HepG2 (cell line): ENCODE measurements at regions not wholly inside any gene's neighbourhood (a gene's known extent, or its start where the extent isn't known, plus 50 kb on each side); places are given as distances from the start of the nearest gene placed in this dataset.
A peak's percentile ranks its signal among the peaks of the same experiment; 100 is the strongest.

Experiments
- ARID4A ChIP-seq: sonication (generic); formaldehyde crosslinking; IDR thresholded peaks from 2 replicates; pipeline ENCODE4 v1.5.0; 2020; ENCODE audit warnings: mild to moderate bottlenecking, missing genetic modification reagents, borderline replicate concordance
- CHD4 ChIP-seq: fragments of 200-600 bp; sonication (generic); IDR thresholded peaks from 2 replicates; pipeline ENCODE4 v1.7.0; 2017; ENCODE audit warnings: mild to moderate bottlenecking, low read length, borderline replicate concordance
- MAX ChIP-seq: IDR thresholded peaks from 2 replicates; pipeline ENCODE4 v1.6.1; 2012; ENCODE audit warnings: inconsistent platforms
- MAZ ChIP-seq, 2 experiments: sonication (generic) in 1 of 2; formaldehyde crosslinking in 1 of 2; IDR thresholded peaks; 2 replicates each; pipeline versions ENCODE4 v1.5.0 to v1.6.1; 2012 to 2020; ENCODE audit warnings: low read depth in 2 of 2, mild to moderate bottlenecking in 2 of 2, borderline replicate concordance in 1 of 2, improper control_type of control experiment in 1 of 2, low read length in 1 of 2, missing genetic modification reagents in 1 of 2, moderate library complexity in 1 of 2
- MED13 ChIP-seq: sonication (generic); formaldehyde crosslinking; IDR thresholded peaks from 2 replicates; pipeline ENCODE4 v1.5.0; 2020; ENCODE audit warnings: missing genetic modification reagents
- MED8 ChIP-seq: sonication (generic); formaldehyde crosslinking; IDR thresholded peaks from 2 replicates; pipeline ENCODE4 v1.8.1; 2023; ENCODE audit warnings: mild to moderate bottlenecking, missing genetic modification reagents; ENCODE audit not compliant: insufficient replicate concordance
- POLR2AphosphoS5 ChIP-seq: IDR thresholded peaks from 2 replicates; pipeline ENCODE4 v1.6.1; 2012; ENCODE audit warnings: low read depth, low read length
- RBM39 ChIP-seq: fragments of 200-400 bp; formaldehyde crosslinking; IDR thresholded peaks from one replicate; pipeline ENCODE4 v1.6.1; 2018; ENCODE audit warnings: antibody characterized with exemption, mild to moderate bottlenecking, low read depth, low read length; ENCODE audit not compliant: poor library complexity, severe bottlenecking
- SNAPC2 ChIP-seq: sonication (generic); formaldehyde crosslinking; IDR thresholded peaks from 2 replicates; pipeline ENCODE4 v1.8.1; 2022; ENCODE audit warnings: mild to moderate bottlenecking, missing genetic modification reagents
- SNAPC5 ChIP-seq: sonication (generic); formaldehyde crosslinking; IDR thresholded peaks from 2 replicates; pipeline ENCODE4 v1.8.1; 2023; ENCODE audit warnings: mild to moderate bottlenecking, missing genetic modification reagents, borderline replicate concordance
- SOX6 ChIP-seq, 2 experiments: fragments of 450-650 bp in 1 of 2; sonication (generic) in 1 of 2; formaldehyde crosslinking in 1 of 2; IDR thresholded peaks; 2 replicates each; pipeline versions ENCODE4 v1.4.0 to v1.6.1; 2017 to 2020; ENCODE audit warnings: antibody characterized with exemption in 1 of 2, mild to moderate bottlenecking in 1 of 2, missing genetic modification reagents in 1 of 2
- ZMYM4 ChIP-seq: sonication (generic); formaldehyde crosslinking; IDR thresholded peaks from 2 replicates; pipeline ENCODE4 v1.8.1; 2023; ENCODE audit warnings: mild to moderate bottlenecking, missing genetic modification reagents
- ZNF296 ChIP-seq: sonication (generic); formaldehyde crosslinking; conservative IDR thresholded peaks from 2 replicates; pipeline ENCODE4 v1.5.0; 2020; ENCODE audit warnings: mild to moderate bottlenecking, missing genetic modification reagents
- ZNF672 ChIP-seq: sonication (generic); formaldehyde crosslinking; IDR thresholded peaks from 2 replicates; pipeline ENCODE4 v1.8.1; 2022; ENCODE audit warnings: missing genetic modification reagents
- ZNF687 ChIP-seq: sonication (generic); formaldehyde crosslinking; IDR thresholded peaks from 2 replicates; pipeline ENCODE4 v1.5.1; 2020; ENCODE audit warnings: mild to moderate bottlenecking, missing genetic modification reagents, moderate library complexity

GRCh38 chr1:147084273-147085096 lies 87.8 kb downstream of the PRKAB2 start (continued):
- TF ChIP-seq SOX6 (IDR thresholded peaks at IDR 0.05), result no peak
- peak; percentile 54 for TF ChIP-seq SOX6 (CRISPR knock-in tag; IDR thresholded peaks at IDR 0.05)
- TF ChIP-seq ZNF687 (CRISPR knock-in tag), result peak; percentile 68
- peak; percentile 77 for TF ChIP-seq MED8 (CRISPR knock-in tag)
- TF ChIP-seq CHD4, result no peak
- peak; percentile 71 for TF ChIP-seq MAX
- peak; percentile 99 for TF ChIP-seq SNAPC5 (CRISPR knock-in tag)
- TF ChIP-seq ARID4A (CRISPR knock-in tag), result peak; percentile 24; the same call in 1 of the 2 replicates
- no peak for TF ChIP-seq RBM39
- no peak for TF ChIP-seq MAZ (IDR thresholded peaks at IDR 0.05; ENCODE audit: borderline replicate concordance, low read depth, low read length)
- TF ChIP-seq MAZ (CRISPR knock-in tag; IDR thresholded peaks at IDR 0.05; ENCODE audit: low read depth), result 0 out of 2 replicates have a peak, but pooled peaks have one; percentile 21
- no peak for TF ChIP-seq ZNF672 (CRISPR knock-in tag)
- 0 out of 2 replicates have a peak, but pooled peaks have one; percentile 28 for TF ChIP-seq ZNF296 (CRISPR knock-in tag)
- TF ChIP-seq POLR2AphosphoS5, result peak; percentile 98
- TF ChIP-seq ZMYM4 (CRISPR knock-in tag), result peak; percentile 51; the same call in 1 of the 2 replicates
- 0 out of 2 replicates have a peak, but pooled peaks have one; percentile 28 for TF ChIP-seq MED13 (CRISPR knock-in tag)
- TF ChIP-seq SNAPC2 (CRISPR knock-in tag), result peak; percentile 100
